ENCODE measurements at regions not wholly inside any gene's neighbourhood (a gene's known extent, or its start where the extent isn't known, plus 50 kb on each side); places are given as distances from the start of the nearest gene placed in this dataset.

- Histone ChIP-seq H3K27me3 (no peaks in the 10 kb centered on the region), H3K27ac (no peak overlapping the region), H3K36me3 (no peaks in the 10 kb centered on the region), H3K9me3 (no peaks in the 10 kb centered on the region), H3K4me3 (no peak overlapping the region), H3K4me1 (no peaks in the 10 kb centered on the region)
- DNase-seq (no peak), ATAC-seq (no peak)
- 83 to 85% methylated on average over 11 of the region's 11 CpGs for WGBS, 2 donors
- no peak for TF ChIP-seq CTCF (IDR thresholded peaks at IDR 0.05)
- intact Hi-C loops (cut with DNase I), result no loop called here
Observed at GRCh38 chr11:28673691-28674432, 565.7 kb downstream of the METTL15 start.

- no peak overlapping the region for H3K27ac ChIP-seq
- no peak for ATAC-seq
- WGBS, 2 donors, result 44 to 59% methylated on average over 4 of the region's 4 CpGs
- H3K4me3 ChIP-seq, result no peak overlapping the region
- no peaks in the 10 kb centered on the region for H3K27me3 ChIP-seq
- no peaks in the 10 kb centered on the region for H3K36me3 ChIP-seq
- intact Hi-C loops (cut with DNase I), result no loop called here
- no peak for TF ChIP-seq CTCF (IDR thresholded peaks at IDR 0.05)
- DNase-seq, result no peak
- no peaks in the 10 kb centered on the region for H3K9me3 ChIP-seq
- no peaks in the 10 kb centered on the region for H3K4me1 ChIP-seq
Observed at GRCh38 chr11:28671274-28671673, 563.1 kb downstream of the METTL15 start.

GRCh38 chr11:28666632-28667031 is 558.4 kb downstream of the METTL15 start:
- WGBS, 2 donors, result 72 to 75% methylated on average over 6 of the region's 6 CpGs

GRCh38 chr11:28659716-28660348 is 551.6 kb downstream of the METTL15 start:
- WGBS, 2 donors, result 97 to 98% methylated on average over 1 of the region's 1 CpG
- intact Hi-C loops (cut with DNase I), result no loop called here
- no peak for ATAC-seq
- Histone ChIP-seq H3K27me3 (peaks cover 0 to under 1% (median 0%) of the 10 kb centered on the region in 7 donors), H3K9me3 (no peaks in the 10 kb centered on the region), H3K27ac (no peak overlapping the region), H3K4me1 (no peaks in the 10 kb centered on the region), H3K36me3 (no peaks in the 10 kb centered on the region), H3K4me3 (no peak overlapping the region)
- no peak for DNase-seq
- no peak for TF ChIP-seq CTCF (IDR thresholded peaks at IDR 0.05)

More at GRCh38 chr11:28666632-28667031, 558.4 kb downstream of the METTL15 start:
- TF ChIP-seq CTCF (IDR thresholded peaks at IDR 0.05), result no peak
- Histone ChIP-seq H3K27me3 (no peaks in the 10 kb centered on the region), H3K9me3 (no peaks in the 10 kb centered on the region), H3K4me1 (no peaks in the 10 kb centered on the region), H3K4me3 (no peak overlapping the region), H3K27ac (no peak overlapping the region), H3K36me3 (no peaks in the 10 kb centered on the region)
- DNase-seq (no peak), ATAC-seq (no peak)
- intact Hi-C loops (cut with DNase I), result no loop called here
